Stimulated activated naive B cell treated with anti-CD40 and anti-IgM and Interleukin-4, amounts not matched to agents 10 μg/mL and 1 μg/mL and 100 μg/mL, for 72 hours (primary cell): ENCODE measurements at regions not wholly inside any gene's neighbourhood (a gene's known extent, or its start where the extent isn't known, plus 50 kb on each side); places are given as distances from the start of the nearest gene placed in this dataset.

Experiments used
- ATAC-seq, 2 donors: fragments of 150-1000 bp; cut with Tn5 transposase; replicated peaks; 2 replicates each; pipeline ENCODE4 v1.10.0; 2021; ENCODE audit warnings: moderate library complexity in 1 of 2
- DNase-seq: peaks from one replicate; pipeline ENCODE4 v3.0.0; 2021
- H3K27ac Mint-ChIP-seq: one replicate; pipeline ENCODE4 v1.8.0; 2022; ENCODE audit warnings: mild to moderate bottlenecking, mixed read lengths
- H3K27me3 Mint-ChIP-seq, 2 donors: one replicate each; pipeline ENCODE4 v1.8.0; 2022; ENCODE audit warnings: mixed read lengths in 2 of 2
- H3K36me3 Mint-ChIP-seq, 2 donors: one replicate each; pipeline ENCODE4 v1.8.0; 2022; ENCODE audit warnings: mixed read lengths in 2 of 2, mild to moderate bottlenecking in 1 of 2
- H3K4me1 Mint-ChIP-seq, 2 donors: one replicate each; pipeline ENCODE4 v1.8.0; 2022; ENCODE audit warnings: mixed read lengths in 2 of 2, mild to moderate bottlenecking in 1 of 2
- H3K4me3 Mint-ChIP-seq, 2 donors: one replicate each; pipeline ENCODE4 v1.8.0; 2022; ENCODE audit warnings: mild to moderate bottlenecking in 2 of 2, mixed read lengths in 2 of 2, moderate library complexity in 1 of 2
- H3K9me3 Mint-ChIP-seq, 2 donors: one replicate each; pipeline ENCODE4 v1.8.0; 2022; ENCODE audit warnings: mixed read lengths in 2 of 2, mild to moderate bottlenecking in 1 of 2

DNA sequence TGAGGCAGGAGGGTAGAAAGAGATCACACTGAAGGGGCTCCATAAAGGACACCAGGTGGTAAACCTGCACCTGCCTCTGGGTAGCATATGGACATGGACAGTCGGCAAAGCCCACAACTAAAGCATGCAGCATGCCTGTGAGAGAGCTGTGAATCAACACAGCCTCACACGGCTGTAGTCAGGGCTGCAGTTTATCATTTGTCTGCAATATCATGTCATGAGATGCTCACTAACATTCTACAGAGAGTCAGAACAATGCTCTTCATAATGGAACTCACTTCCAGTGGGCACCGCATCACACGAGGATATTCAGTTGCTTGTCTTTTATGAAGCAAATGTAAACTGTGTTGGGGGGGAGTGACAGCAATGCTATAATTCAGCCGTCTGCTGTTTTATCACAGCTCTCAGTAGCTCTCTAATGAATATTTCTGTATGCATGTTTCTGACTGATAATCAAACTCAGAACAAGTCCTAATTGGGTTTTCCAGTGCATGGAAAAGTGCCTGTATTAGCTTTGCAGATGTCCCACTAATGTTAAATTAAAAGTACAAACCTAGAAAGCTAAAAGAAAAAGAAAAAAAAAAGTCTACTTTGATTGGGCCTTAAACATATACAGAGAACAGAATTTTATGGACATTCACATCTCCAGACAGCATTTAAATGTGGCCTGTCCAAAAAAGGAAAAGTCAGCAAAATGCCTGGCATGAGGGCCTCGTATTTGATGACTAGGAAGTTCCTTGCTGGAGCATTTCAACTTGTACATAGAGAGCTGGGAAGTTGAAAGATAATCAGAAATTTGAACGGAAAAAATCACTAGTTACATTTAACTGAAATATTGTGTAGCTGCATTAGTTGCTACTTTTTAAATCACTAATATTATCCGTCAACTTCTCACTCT lies 406.1 kb upstream of the SOX11 start:
- no peaks in the 10 kb centered on the region for H3K27me3 Mint-ChIP-seq
- H3K9me3 Mint-ChIP-seq = peaks cover 0 to 1% of the 10 kb centered on the region in 2 donors
- DNase-seq = no peak
- no peak overlapping the region for H3K4me3 Mint-ChIP-seq
- H3K4me1 Mint-ChIP-seq = no peaks in the 10 kb centered on the region
- H3K27ac Mint-ChIP-seq = no peak overlapping the region
- no peak for ATAC-seq
- no peaks in the 10 kb centered on the region for H3K36me3 Mint-ChIP-seq

DNA sequence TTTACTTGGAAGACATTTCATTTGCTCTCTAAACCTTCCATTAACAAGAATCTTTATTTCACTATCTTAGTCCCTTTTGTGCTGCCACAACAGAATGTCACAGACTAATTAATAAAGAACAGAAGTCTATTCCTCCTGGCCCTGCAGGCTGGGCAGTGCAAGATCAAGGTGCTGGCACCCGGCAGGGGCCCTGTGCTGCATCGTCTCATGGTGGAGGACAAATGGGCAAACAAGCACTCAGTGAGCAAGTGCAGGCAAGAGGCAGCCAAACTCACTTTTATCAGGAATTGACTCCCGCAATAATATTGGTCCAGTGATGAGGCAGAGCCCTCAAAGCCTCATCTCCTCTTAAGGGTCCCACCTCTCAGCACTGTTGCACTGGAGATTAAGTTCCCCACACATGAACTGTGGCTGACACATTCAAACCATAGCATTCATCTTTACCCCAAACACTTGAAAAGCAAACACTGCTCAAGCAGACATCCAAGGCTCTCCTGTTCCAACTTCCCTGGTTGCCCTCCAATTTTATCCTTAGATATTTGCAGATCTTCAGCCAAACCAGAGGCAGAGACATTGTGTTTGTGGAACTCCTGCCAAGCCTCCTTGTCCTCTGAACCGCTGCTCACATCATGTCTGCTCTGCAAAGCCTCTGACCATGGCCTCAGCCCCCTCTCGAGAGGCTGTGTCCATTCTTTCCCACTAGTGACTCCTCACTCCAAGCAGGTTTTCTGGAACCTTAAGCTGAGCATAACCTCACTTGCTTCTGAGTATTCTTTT lies 404.4 kb upstream of the SOX11 start:
- Mint-ChIP-seq H3K27me3 (no peaks in the 10 kb centered on the region), H3K27ac (no peak overlapping the region), H3K36me3 (no peaks in the 10 kb centered on the region), H3K4me1 (no peaks in the 10 kb centered on the region), H3K4me3 (no peak overlapping the region), H3K9me3 (peaks cover 0 to 3% of the 10 kb centered on the region in 2 donors)
- ATAC-seq = no peak
- DNase-seq = no peak

- Mint-ChIP-seq H3K27me3 (no peaks in the 10 kb centered on the region), H3K36me3 (no peaks in the 10 kb centered on the region), H3K9me3 (peaks cover 0 to 2% of the 10 kb centered on the region in 2 donors), H3K4me1 (no peaks in the 10 kb centered on the region), H3K4me3 (no peak overlapping the region), H3K27ac (no peak overlapping the region)
- DNase-seq (no peak), ATAC-seq (no peak)
Measured at GRCh38 chr2:5290900-5291546, 401.2 kb upstream of the SOX11 start.

DNA sequence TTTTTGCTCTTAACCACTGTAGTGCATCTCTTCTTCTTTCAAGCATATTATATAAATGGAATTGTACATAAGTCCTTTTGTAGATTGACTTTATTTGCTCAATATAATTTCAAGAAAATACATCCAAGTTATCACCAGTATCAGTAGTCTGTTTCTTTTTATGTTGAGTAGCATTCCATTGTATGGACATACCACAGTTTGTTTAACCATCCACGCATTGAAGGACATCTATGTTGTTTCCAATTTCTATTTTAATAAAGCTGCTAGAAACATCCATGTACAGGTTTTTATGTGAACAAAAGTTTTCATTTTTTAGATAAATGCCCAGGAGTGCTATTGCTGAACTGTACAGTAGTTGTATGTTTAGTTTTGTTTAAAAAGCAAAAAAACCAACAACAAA lies 387.5 kb upstream of the SOX11 start:
- ATAC-seq (no peak), DNase-seq (no peak)
- H3K27ac Mint-ChIP-seq = no peak overlapping the region
- no peaks in the 10 kb centered on the region for H3K36me3 Mint-ChIP-seq
- H3K27me3 Mint-ChIP-seq = no peaks in the 10 kb centered on the region
- H3K4me3 Mint-ChIP-seq = no peak overlapping the region
- H3K4me1 Mint-ChIP-seq = no peaks in the 10 kb centered on the region
- peaks cover 12 to 18% of the 10 kb centered on the region in 2 donors for H3K9me3 Mint-ChIP-seq

GRCh38 chr2:5315041-5315440 lies 377.1 kb upstream of the SOX11 start:
- Mint-ChIP-seq H3K4me3 (no peak overlapping the region), H3K9me3 (peaks cover 6 to 7% of the 10 kb centered on the region in 2 donors), H3K36me3 (no peaks in the 10 kb centered on the region), H3K27ac (no peak overlapping the region), H3K27me3 (no peaks in the 10 kb centered on the region), H3K4me1 (no peaks in the 10 kb centered on the region)
- ATAC-seq (no peak), DNase-seq (no peak)

- no peak overlapping the region for H3K4me3 Mint-ChIP-seq
- no peak for DNase-seq
- H3K27ac Mint-ChIP-seq = no peak overlapping the region
- H3K9me3 Mint-ChIP-seq = peaks cover 3% of the 10 kb centered on the region in 2 donors
- H3K27me3 Mint-ChIP-seq = no peaks in the 10 kb centered on the region
- ATAC-seq = no peak
- no peaks in the 10 kb centered on the region for H3K36me3 Mint-ChIP-seq
- H3K4me1 Mint-ChIP-seq = no peaks in the 10 kb centered on the region
Measured at GRCh38 chr2:5315512-5315911, 376.7 kb upstream of the SOX11 start.

DNA sequence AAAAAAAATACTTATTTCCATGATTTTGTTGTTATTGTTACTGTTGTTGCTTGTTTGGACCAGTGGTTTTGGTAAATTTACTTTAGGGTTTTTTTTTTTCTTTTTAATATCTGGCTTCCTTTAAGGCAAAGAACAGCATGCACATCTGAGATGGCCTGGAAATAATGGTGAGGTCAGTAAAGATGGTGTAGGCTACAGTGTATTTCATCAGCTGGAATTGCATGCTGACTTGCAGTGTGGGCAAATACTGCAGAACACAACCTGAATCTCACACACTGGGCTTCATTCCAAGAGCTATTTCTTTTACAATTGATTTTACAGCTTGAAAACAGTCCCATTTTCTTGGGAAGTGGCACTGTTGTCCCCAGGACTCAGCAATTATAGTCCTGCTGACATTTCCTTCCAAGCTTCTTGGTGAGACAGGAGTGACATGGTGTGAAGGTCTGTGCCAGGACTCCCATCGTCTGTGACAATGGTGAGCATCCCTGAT lies 376.1 kb upstream of the SOX11 start:
- Mint-ChIP-seq H3K9me3 (peaks cover 0 to 1% of the 10 kb centered on the region in 2 donors), H3K27me3 (no peaks in the 10 kb centered on the region), H3K4me1 (no peaks in the 10 kb centered on the region), H3K27ac (no peak overlapping the region), H3K4me3 (no peak overlapping the region), H3K36me3 (no peaks in the 10 kb centered on the region)
- DNase-seq = no peak
- no peak for ATAC-seq

DNA sequence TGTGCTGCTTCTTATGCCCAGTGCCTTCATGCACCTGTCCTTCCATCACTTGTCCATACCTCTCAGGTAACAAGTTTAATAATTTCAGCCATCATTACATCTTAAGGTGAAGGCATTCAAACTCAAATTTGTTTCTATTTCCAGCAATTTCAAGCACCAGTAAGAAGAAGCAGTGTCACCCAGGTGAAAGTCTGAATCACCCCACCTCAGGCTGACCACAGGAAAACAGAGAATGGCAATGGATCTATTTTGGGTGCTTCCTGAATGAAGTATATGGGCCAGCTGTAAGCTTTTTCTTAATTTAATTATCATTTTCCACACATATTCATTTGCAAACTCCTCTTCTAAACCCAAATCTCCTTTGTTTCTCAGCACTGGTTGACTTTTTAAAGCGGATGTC lies 372.7 kb upstream of the SOX11 start:
- Mint-ChIP-seq H3K36me3 (no peaks in the 10 kb centered on the region), H3K27me3 (no peaks in the 10 kb centered on the region), H3K4me3 (no peak overlapping the region), H3K4me1 (no peaks in the 10 kb centered on the region), H3K9me3 (peaks cover 0 to 1% of the 10 kb centered on the region in 2 donors), H3K27ac (no peak overlapping the region)
- DNase-seq (no peak), ATAC-seq (no peak)

GRCh38 chr2:5322396-5322795 lies 369.8 kb upstream of the SOX11 start:
- Mint-ChIP-seq H3K4me1 (no peaks in the 10 kb centered on the region), H3K27me3 (no peaks in the 10 kb centered on the region), H3K27ac (no peak overlapping the region), H3K36me3 (no peaks in the 10 kb centered on the region), H3K4me3 (no peak overlapping the region), H3K9me3 (peaks cover 0 to 1% of the 10 kb centered on the region in 2 donors)
- DNase-seq (no peak), ATAC-seq (no peak)

- Mint-ChIP-seq H3K27ac (no peak overlapping the region), H3K4me1 (no peaks in the 10 kb centered on the region), H3K36me3 (no peaks in the 10 kb centered on the region), H3K9me3 (peaks cover 0 to 1% of the 10 kb centered on the region in 2 donors), H3K27me3 (no peaks in the 10 kb centered on the region), H3K4me3 (no peak overlapping the region)
- ATAC-seq (no peak), DNase-seq (no peak)
Measured at GRCh38 chr2:5325523-5325922, 366.7 kb upstream of the SOX11 start.

DNA sequence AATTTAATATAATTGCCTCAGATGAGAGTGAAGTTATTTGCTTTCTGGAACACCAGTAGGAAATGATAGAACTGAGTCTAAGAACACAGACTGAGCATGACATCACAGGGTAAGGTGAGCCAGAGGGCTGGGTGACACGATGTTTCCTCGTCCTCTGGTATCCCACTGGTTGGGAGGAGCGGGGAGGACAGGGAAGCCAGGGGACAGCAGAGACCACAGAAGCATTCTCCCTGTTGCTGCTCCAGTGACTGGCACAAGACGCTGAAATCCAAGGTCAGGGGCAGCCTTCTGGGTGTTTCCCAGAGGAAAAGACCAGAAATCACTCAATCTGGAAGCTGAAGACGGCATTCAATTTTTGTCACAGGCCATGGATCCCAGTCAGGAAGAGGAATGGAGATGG lies 363.4 kb upstream of the SOX11 start:
- no peak for ATAC-seq
- H3K27ac Mint-ChIP-seq = no peak overlapping the region
- no peaks in the 10 kb centered on the region for H3K9me3 Mint-ChIP-seq
- H3K4me3 Mint-ChIP-seq = no peak overlapping the region
- H3K36me3 Mint-ChIP-seq = no peaks in the 10 kb centered on the region
- no peaks in the 10 kb centered on the region for H3K27me3 Mint-ChIP-seq
- DNase-seq = no peak
- H3K4me1 Mint-ChIP-seq = no peaks in the 10 kb centered on the region

GRCh38 chr2:5329763-5330162 lies 362.4 kb upstream of the SOX11 start:
- Mint-ChIP-seq H3K9me3 (no peaks in the 10 kb centered on the region), H3K27ac (no peak overlapping the region), H3K4me1 (no peaks in the 10 kb centered on the region), H3K36me3 (no peaks in the 10 kb centered on the region), H3K27me3 (no peaks in the 10 kb centered on the region), H3K4me3 (no peak overlapping the region)
- no peak for ATAC-seq
- DNase-seq = no peak

- Mint-ChIP-seq H3K36me3 (no peaks in the 10 kb centered on the region), H3K27ac (no peak overlapping the region), H3K4me3 (no peak overlapping the region), H3K4me1 (no peaks in the 10 kb centered on the region), H3K9me3 (no peaks in the 10 kb centered on the region), H3K27me3 (no peaks in the 10 kb centered on the region)
- DNase-seq (no peak), ATAC-seq (no peak)
Measured at GRCh38 chr2:5330961-5331360, 361.2 kb upstream of the SOX11 start.

GRCh38 chr2:5332925-5333324 lies 359.3 kb upstream of the SOX11 start:
- H3K4me1 Mint-ChIP-seq = no peaks in the 10 kb centered on the region
- H3K4me3 Mint-ChIP-seq = no peak overlapping the region
- DNase-seq (no peak), ATAC-seq (no peak)
- H3K36me3 Mint-ChIP-seq = no peaks in the 10 kb centered on the region
- peaks cover 0 to 2% of the 10 kb centered on the region in 2 donors for H3K9me3 Mint-ChIP-seq
- H3K27ac Mint-ChIP-seq = no peak overlapping the region
- H3K27me3 Mint-ChIP-seq = no peaks in the 10 kb centered on the region
